Stimulated activated CD4-positive, alpha-beta T cell treated with anti-CD3 and anti-CD28 coated beads, Interleukin-2, amount 100 ng/mL, for 48 hours (primary cell): ENCODE measurements at regions not wholly inside any gene's neighbourhood (a gene's known extent, or its start where the extent isn't known, plus 50 kb on each side); places are given as distances from the start of the nearest gene placed in this dataset.

Experiments used
- DNase-seq, 2 donors: peaks; one replicate each; pipeline ENCODE4 v3.0.0-alpha.2; 2020

DNA sequence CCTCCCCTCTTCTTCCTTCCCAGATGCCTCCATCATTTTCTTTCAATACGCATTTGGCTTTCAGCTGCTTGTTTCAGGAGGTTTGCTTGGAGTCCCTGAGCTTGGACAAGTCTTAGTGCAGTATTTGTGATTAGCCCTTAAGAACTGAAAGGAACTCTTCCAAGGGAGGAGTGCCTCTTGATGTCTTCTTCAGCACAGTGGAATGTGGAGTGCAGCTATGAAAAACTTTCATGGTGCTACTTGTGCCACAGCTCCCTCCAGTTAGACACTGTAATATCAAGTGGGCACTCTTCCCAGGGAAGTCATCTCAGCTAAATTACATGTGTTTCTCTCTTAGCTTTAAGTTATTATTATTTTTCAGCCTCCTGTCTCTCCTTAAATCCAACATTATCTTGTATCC lies 173.1 kb downstream of the NECTIN3 start:
- no peak for DNase-seq

DNA sequence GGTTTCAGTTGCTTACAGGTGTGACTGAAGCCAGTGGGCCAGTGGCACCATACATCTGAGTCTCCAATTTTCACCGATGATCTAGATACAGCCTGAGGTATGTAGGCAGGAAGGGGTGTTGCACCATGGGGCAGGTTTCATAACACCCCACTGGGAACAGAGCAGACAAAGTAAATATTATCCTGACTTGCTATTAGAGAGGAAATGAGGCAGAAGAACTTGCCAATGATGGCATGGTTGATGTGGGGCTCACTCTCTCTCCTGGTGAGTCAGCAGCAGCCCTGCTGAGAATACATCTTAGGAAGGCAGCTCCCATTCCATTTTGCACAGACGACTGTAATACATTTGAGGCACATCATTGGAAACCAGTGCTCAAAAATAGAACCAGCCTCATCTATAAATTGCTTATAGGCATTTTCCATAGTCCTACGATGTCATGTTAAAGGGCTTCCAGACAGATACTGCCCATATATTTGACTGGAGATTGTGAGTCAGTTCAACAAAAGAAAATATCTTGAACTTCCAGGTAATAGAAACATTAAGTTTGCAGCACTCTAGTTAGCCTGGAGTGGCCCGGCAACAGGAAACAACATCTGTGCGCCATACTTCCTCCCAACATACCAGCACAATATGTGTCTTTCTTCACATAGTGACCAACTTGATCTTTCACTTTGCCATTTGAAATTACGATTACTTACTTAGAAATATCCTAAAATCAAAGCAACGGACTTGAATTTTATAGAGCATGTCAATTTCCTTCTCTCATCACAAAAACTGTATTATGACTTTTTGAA lies 175.5 kb downstream of the NECTIN3 start:
- DNase-seq, result no peak

DNA sequence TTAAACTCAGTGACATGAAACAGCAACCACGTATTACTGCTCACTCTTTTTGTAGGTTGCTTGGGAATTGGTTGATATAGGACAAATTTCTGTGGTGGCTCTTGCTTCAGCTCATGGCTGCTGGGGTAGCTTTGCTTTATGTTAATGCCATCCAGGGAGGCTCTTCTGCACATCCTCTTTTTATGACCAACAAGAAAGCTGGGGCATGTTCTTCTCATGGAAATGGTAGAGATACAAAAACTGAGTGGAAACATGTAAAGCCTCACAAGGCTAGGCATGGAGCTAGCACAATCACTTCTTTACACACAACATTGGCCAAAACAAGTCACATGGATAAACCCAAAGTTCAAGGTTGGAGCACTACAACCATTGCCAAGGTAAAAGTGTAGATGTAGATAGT lies 176.8 kb downstream of the NECTIN3 start:
- DNase-seq, result no peak

DNA sequence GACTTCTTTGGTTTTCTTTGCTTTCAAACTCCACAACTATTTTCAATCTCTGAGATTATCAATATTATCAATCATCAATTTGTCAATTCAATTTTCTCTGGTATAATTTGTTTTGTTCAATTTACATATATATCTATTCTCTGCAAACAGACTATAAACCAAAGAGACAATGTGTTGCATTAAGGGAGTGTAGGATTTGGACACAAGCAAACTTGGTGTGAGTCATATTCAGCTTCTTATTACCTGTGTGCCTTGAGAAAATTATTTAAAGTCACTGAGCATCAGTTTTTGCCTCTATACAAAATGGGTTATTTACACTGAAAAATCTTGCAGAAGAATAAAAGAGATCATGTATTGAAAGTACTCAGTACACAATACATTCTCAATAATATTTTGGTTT lies 177.8 kb downstream of the NECTIN3 start:
- DNase-seq, result no peak

DNA sequence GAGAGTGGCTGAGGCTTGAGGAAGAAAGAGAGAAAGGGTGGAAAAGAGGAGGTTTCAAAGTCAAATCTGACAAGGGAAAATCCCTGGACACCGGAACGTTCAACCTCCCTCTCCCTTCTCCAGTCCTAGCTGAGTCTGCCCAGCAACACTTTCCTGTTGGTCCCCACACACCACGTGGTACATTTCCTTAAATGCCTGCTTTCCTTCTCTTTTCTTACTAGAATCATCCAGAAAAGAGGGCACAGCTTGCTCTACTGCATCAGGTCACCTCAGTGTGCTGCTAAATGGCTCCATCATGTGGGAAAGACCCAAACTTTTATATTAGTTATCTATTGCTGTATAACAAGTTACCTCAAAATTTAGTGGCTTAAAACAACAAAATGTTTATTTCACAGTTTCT lies 181.2 kb downstream of the NECTIN3 start:
- no peak for DNase-seq

DNA sequence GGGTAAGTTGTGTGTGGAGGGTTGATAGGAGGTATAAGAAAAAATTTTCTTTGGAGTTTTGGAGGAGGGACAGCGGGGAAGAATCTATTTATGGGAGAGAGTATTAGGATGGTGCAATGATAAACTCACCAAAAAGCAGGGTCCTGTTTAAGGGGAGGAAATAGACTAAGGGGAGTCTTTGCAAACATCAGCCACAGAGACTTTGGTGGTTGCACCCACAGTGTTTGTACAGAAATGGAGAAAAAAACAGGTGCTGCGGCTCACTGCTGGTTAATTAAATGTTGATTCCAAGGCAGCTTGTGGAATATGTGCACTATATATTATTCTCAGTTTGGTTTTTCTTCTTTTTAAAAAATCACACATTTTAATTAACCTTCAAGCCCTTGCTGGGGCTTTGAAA lies 182.1 kb downstream of the NECTIN3 start:
- no peak for DNase-seq

DNA sequence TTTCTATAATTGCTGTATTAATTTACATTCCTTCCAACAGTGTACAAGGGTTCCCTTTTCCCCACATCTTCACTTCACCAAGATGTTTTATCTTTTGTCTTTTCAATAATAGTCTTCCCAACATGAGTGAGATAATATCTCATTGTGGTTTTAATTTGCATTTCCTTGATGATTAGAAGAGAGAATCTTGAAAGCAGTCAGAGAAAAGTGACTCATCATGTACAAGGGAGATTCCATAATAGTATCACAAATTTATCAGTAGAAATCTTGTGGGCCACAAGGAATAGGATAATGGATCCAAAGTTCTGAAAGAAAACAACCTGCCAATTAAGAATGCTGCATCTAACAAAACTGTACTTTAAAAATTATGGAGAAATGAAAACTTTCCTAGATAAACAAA lies 189.3 kb downstream of the NECTIN3 start:
- DNase-seq, result no peak

DNA sequence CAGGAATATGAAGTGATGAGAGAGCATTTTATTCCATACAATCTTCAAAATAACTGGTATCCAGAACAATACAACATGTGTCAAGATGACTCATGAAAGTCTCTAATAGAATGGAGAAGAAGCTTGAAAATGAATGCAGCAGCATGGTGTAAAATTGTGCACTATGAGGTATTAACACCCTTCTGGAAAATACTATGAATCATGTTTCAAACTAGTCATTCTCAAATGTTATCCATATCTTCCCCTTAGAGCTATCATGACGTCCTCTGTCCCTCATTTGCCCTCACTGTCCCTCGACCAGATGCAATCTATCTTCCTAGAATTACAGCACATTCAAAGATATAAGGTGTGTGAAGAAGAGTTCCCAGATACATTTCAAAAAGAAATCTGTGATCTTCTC lies 198.2 kb downstream of the NECTIN3 start:
- no peak for DNase-seq

DNA sequence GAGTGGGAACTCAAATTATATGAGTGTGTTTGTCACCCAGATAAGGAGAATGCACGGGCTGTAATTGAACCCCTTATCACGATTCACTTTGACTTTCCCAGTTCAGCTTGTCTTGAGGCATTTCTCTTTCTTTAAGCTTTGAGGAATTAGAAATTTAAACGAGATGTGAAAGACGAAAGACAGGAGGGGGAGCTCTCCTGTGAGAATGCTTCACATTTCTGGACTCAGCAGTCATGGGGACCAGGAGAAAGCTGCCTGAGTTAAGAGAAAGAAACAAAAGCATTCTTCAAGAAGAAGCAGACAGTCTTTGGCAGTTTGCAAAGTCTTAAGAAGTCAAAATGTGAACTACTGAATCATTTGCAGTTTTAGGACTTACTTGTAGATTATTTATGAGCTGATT lies 205.6 kb downstream of the NECTIN3 start:
- DNase-seq, result no peak

DNA sequence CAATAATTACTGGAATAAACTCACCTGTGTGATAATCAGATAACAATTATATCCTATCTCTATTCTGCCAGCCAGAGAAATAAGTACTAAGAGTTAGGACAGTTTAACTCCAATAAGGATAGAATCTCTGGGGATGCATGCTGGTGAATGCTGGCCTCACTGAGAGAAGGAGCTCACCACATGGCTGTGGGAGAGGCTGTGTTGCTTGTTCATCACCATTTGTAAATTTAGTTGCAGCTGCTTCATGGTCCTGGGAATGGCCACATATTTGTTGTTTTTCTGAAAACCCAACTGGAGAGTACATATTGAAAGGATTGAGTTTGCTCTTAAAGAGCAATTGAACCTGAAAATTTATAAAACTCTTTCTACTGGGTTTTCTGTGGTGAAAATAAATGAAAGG lies 207.3 kb downstream of the NECTIN3 start:
- DNase-seq, result no peak

DNA sequence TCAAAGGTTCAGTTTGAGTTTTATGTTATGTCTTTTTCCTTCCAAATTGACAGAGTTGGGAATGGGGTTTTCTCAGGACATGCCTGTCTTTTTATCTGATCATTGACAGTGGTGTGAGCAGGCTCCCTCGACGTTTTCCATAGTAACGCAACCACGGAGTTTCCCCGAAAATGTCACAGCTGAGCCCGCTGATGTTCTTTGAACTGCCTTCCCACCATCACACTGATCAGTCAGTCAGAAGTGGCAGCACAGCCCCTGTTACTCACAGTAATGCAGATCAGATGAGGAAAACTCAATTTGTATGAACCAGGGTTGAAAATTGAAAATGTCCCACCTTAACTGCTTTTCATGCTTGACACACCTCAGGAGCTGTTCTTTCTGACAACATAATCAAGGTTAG lies 210.4 kb downstream of the NECTIN3 start:
- no peak for DNase-seq

DNA sequence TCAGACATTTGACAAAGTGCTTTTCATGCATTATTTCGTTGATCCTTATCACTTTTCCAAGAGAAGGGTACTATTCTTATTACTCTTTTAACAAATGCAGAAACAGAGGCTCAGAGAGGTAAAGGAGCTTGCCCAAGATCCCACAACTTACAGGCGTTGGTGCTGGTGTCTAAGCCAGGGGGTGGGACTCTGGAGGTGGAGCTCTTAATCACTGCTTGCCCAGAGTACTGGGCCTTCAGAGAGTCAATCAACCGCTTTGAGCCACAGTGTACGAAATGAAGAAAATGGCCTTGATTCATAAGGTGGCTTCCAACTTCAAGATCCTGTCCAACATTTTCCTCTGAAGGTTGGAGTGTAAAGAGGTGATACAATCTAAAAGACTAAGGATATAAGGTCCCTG lies 211.5 kb downstream of the NECTIN3 start:
- no peak for DNase-seq

DNA sequence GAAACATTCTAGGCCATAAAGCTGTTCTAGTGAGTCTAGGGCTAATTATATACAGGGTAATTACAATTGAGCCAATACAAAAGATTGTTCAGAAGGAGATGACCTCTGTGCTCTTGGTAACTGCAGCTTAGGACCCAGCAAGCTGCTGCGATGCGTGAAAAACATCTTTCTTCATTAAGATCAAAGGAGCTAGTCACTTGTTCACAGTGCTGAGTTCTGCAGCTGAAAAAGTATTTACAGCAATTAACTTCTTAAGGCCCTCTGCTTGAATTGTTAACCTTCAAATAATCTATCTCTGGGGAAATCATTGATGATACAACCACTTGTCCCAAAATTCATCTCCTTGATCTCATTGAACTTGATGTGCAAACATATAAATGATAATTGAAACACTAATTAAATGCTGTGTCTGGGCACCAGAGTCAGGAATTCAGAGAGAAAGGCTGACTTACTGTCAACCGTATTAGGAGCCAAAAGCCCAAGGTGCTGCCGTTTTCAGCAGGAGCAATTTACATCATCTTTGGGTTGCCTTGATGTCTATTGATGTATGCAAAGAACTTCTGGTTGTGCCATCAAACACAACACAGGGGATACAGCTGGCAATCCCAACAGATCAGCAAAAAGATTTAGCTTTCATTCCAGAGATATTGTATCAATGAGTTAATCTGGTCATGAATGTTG lies 213.0 kb downstream of the NECTIN3 start:
- DNase-seq, result no peak

DNA sequence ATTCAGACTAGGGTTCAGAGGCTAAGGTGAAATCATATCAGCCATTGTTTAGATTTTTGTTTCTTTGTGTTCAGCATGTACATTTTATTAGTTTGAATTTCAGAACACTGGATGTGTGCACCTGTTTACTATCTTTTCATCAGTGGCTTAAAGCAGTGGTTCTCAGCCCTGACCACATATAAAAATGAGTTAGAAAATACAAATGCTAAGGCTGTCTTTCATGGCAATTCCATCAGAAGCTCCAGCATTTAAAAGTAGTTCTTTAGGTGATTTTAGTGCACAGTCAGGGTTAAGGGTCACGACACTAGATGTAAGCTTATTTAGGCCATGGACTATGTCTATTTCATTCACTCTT lies 213.5 kb downstream of the NECTIN3 start:
- DNase-seq, result no peak

DNA sequence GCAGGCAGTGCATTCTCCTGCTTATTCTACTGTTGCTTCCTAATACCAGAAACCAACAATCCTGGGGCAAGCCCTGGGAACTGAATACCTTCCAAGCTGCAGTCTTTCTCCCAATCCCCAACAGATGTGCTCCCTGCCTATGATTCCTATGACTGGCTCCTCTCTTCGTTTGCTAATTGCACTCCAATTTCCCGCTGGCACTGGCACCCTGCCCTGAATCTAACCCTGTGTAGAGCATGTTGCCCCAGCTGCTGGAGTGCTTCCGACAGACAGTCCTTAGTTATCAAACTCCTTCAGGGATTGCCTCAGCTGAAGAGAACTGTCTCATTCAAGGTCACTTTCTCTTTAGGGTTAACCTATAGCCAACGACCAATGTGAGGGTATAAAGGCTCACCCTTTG lies 214.1 kb downstream of the NECTIN3 start:
- DNase-seq, result no peak

DNA sequence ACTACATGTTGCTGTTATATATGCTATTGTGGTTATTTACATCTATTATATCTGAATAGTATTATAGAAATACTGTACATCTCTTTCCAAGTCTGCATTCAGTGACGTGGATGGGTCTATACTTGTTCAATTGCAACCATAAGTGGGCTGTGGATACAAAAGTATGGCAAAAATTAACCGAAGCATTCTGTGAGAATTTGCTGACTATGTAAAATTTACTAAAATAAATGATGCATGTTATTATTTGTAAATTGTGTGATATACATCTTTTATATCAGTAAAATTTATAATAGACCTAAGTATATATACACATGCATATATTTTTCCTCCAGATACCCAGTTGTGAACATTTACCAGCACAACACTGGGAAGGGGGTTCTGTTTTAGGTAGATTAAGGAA lies 215.1 kb downstream of the NECTIN3 start:
- no peak for DNase-seq

DNA sequence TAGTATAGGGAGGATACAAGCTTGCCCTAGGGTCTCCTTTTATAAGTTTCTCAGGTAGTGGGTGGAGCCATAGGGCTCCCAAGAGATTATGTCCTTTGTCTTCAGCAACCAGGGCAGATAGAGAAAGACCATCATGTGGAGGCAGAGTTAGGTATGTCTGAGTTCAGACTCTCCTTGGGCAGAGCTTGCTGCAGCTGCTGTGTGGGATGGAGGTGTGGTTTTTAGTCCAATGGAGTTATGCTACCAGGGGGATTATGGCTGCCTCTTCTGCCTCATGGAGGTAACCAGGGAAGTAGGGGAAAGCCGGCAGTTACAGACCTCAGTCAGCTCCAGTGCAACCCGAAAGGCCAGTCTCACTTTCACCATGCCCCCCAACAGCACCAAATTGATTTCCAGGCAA lies 220.5 kb downstream of the NECTIN3 start:
- DNase-seq, result no peak

DNA sequence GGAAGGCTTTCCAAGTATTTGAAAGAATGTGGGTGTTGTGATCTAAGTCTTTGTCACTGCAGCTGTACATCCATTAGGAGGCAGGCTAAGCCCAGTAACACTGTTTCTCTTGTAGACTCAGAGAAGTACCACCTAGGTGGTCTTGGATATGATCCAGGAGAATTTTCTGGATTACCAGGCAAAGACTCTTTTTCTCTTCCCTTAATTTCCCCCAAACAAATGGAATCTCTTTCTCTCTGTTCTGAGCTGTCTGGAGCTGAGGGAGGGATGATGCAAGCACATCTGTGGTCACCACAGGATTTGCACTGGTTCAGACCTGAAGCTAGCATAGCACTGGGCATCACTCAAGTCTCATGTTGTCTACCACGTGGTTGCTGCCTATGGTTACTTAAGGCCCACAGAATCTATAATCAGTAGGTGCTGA lies 227.6 kb downstream of the NECTIN3 start:
- DNase-seq, result no peak

DNA sequence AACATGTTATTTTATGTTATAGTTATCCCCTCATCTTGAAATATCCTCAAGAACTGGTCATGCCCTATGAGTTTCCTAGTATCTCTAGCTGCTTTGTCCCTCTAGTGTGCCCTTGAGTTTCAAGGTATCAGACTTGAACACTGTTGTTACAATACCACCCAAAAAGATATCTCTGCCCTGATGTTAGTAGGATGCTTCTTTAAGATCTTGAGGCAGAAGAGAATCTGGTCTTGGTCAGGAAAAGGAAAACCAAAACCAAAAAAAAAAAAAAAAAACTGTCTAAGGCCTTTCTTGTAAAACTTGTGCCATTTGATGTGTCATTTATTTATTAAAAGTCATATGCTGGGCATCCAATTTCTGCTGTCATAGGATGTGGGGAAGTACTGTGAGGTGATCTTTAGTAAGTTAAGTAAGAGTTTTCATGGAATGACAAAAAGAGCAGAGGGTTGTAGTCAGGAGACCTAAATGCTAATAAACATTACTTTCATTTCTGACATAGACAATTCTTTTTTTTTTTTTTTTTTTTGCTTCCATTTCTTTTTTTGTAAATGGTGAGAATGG lies 229.7 kb downstream of the NECTIN3 start:
- no peak for DNase-seq

DNA sequence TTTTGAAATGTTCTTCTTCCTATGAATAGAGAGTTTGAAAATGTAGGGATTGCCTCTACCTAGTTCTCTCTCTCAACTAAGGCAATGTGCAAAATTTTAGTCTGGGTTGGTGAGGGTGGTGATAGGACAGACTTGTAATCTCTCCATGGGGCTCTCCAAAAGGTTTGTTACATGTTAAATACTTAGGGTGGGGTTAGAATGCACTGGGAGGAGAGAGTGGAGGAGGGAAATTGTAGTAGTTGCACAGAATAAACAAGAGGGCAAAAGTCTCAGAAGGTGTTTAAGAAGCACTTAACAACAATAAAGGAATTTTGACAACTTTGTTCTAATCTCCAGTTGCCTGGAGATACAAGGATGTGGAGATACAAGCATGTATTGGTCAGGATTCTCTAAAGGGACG lies 230.4 kb downstream of the NECTIN3 start:
- DNase-seq, result no peak

DNA sequence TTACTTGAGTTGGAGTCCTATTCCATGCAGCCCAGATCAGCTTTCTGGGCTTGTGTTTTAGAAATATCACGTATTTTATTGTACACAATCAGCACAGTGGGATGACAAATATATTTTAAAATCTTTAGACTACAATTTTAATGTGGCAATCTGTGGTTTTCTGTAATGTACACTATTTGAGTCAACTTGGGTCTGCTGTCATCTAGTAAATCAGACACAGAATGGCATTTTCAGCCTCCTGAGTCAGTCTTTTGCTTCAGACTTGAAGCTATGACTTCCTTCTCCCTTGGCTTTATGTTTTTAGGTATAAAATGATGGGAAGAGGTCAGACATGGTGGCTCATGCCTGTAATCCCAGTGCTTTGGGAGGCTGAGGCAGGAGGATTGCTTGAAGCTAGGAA lies 232.1 kb downstream of the NECTIN3 start:
- DNase-seq, result no peak

DNA sequence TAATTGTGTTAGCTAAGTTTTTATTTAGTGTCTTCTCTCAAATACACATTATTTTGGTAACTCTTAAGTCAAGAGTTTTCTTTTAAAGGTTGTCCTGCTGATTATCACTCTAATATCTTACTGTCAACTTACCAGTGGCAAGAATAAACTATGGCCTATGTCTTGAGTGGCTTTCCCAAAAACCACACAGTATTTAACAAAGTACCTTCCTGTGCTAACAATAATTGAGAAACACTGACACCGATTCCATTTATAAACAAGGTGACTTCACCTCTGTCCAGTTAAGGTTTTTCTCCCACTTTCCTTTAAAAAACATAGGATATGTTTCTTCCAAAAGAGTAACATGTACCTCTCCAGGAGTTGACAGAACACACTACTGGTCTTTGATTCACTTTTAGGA lies 234.3 kb upstream of the CD96 start:
- DNase-seq, result no peak

DNA sequence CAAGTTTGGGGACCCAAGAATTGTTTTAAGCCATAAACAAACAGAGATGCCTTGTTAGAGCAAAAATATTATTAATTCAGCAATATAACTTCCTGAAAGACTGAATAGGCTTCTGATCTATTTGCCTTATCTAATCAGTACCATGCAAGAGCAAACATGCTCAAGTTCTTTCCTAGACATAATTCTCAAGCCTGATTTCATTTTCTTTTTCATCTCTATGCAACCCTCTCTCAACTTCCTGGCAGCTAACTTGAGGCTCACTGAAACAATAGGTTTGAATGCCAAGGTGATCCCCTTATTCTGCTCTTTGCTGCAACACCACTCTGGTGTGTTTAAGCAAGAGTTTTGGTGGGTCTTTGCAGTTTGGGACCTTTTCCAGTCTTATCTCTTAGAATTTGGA lies 230.9 kb upstream of the CD96 start:
- no peak for DNase-seq

DNA sequence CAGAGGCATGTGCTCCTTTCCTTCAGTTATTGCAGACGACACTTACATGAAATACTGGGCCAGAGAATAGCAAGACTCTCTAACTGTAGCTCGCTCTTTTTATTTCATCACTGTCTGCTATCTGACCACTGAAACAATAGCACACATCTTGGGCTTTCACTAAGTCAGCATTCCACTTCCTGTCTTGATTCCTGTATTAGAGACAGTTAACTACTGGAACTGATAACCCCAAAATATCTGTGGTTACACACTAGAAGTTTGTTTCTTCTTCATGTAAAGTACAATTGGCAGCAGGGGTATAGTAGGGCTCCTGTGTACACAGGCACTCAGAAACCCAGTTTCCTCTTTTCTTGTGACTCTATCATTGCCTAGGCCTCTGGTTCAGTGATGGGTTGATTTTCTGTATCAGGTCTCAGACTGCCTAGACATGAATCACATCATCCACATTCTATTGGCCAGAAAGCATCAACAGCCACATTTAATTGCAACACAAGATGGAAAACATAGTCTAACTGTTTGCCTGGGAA lies 230.2 kb upstream of the CD96 start:
- DNase-seq, result no peak
